ENCODE measurements at regions not wholly inside any gene's neighbourhood (a gene's known extent, or its start where the extent isn't known, plus 50 kb on each side); places are given as distances from the start of the nearest gene placed in this dataset.

DNA sequence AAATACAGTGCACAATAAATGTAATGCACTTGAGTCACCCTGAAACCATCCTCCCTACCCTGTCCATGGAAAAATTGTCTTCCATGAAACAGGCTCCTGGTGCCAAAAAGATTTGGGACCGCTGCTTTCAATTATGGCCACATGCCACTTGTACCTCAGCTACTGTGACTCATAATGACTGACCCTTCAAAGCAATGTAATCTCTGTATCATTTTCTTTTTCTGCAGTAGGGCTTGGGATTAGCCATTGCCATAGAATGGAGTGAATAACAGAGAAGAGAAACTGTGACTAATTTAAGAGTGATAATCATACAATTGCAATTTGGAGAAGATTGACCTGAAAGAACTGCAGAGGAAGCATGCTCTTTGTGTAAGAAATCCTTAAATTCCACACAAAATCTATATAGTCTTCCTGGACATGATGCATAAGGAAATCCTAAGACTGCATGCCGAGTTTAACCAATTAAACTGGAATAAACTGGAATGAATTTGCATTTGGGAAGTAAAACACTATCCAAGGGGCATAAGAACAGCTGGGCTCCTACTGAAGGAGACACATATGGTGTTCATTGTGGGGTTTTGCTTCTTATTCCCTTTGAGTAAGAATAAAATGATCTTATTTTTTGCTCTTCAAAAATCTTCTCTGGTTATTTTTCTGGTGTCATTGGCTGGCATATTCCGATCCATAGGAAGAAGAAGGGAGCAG lies 59.5 kb upstream of the SLC7A1 start:
- DNase-seq: no peak

GRCh38 chr13:29654384-29654783 lies 58.9 kb upstream of the SLC7A1 start:
- no peak for DNase-seq

GRCh38 chr13:29648760-29649159 lies 53.3 kb upstream of the SLC7A1 start:
- no peak for DNase-seq

Measured in DMS79 (cell line).